HEK293 (cell line): ENCODE measurements at regions not wholly inside any gene's neighbourhood (a gene's known extent, or its start where the extent isn't known, plus 50 kb on each side); places are given as distances from the start of the nearest gene placed in this dataset.

ENCODE experiments used
- CTCF ChIP-seq: fragments of 450-650 bp; formaldehyde crosslinking; IDR thresholded peaks from 2 replicates; pipeline ENCODE4 v1.5.1; 2016; ENCODE audit warnings: missing biosample characterization, missing genetic modification characterization
- REST ChIP-seq: fragments of 450-650 bp; formaldehyde crosslinking; IDR thresholded peaks from 2 replicates; pipeline ENCODE4 v1.5.1; 2016; ENCODE audit warnings: missing biosample characterization, missing genetic modification characterization
- SP2 ChIP-seq: fragments of 450-650 bp; formaldehyde crosslinking; IDR thresholded peaks from 2 replicates; pipeline ENCODE4 v1.5.1; 2016; ENCODE audit warnings: missing biosample characterization, missing genetic modification characterization
- ZNF133 ChIP-seq: fragments of 450-650 bp; formaldehyde crosslinking; IDR thresholded peaks from 2 replicates; pipeline ENCODE4 v1.5.1; 2016; ENCODE audit warnings: missing biosample characterization, missing genetic modification characterization
- ZSCAN18 ChIP-seq: fragments of 450-650 bp; formaldehyde crosslinking; IDR thresholded peaks from 2 replicates; pipeline ENCODE4 v1.5.1; 2016; ENCODE audit warnings: missing biosample characterization, missing genetic modification characterization

GRCh38 chr17:68711858-68712257 is 110.7 kb upstream of the FAM20A start:
- TF ChIP-seq CTCF (tag by site-specific recombination) (no peak), ZNF133 (tag by site-specific recombination) (no peak), REST (tag by site-specific recombination) (no peak), SP2 (tag by site-specific recombination) (no peak), ZSCAN18 (no peak)
